A673 (cell line): ENCODE measurements at regions not wholly inside any gene's neighbourhood (a gene's known extent, or its start where the extent isn't known, plus 50 kb on each side); places are given as distances from the start of the nearest gene placed in this dataset.

Experiments
- EZH2 ChIP-seq: fragments of 200-600 bp; sonication (generic); IDR thresholded peaks from 2 replicates; pipeline ENCODE4 v1.6.1; 2017; ENCODE audit warnings: borderline replicate concordance, low read depth, mild to moderate bottlenecking, mixed read lengths, antibody characterized with exemption, low read length; ENCODE audit not compliant: poor library complexity, severe bottlenecking
- TF ChIP-seq, protein P1 (sequence below): fragments of 300-800, 200-600 bp; sonication (generic); conservative IDR thresholded peaks from 2 replicates; pipeline ENCODE4 v1.5.1; 2017; ENCODE audit warnings: low read depth, mild to moderate bottlenecking, antibody characterized with exemption, low read length, moderate library complexity, mixed read lengths

DNA sequence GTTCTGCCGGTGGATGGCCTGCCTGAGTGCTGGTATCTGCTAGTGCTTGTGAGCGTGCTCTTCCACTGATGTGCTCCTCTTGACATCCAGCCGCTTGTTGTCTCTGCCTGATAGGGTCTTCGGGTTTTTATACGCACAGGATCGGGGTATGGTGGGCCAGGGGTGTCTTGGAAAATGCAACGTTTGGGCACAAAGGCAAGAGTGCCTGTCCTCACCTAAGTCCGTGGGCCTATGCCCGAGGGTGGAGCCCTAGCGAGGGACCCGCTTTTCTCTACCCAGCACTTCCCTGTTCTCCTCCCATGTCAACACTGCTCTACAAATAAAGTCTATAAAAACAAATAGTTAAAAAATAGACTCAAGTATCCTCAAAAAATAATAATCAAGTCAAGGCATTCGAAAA, 1007.8 kb downstream of the PLA2G4A start:
- TF ChIP-seq, protein P1, sequence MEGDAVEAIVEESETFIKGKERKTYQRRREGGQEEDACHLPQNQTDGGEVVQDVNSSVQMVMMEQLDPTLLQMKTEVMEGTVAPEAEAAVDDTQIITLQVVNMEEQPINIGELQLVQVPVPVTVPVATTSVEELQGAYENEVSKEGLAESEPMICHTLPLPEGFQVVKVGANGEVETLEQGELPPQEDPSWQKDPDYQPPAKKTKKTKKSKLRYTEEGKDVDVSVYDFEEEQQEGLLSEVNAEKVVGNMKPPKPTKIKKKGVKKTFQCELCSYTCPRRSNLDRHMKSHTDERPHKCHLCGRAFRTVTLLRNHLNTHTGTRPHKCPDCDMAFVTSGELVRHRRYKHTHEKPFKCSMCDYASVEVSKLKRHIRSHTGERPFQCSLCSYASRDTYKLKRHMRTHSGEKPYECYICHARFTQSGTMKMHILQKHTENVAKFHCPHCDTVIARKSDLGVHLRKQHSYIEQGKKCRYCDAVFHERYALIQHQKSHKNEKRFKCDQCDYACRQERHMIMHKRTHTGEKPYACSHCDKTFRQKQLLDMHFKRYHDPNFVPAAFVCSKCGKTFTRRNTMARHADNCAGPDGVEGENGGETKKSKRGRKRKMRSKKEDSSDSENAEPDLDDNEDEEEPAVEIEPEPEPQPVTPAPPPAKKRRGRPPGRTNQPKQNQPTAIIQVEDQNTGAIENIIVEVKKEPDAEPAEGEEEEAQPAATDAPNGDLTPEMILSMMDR = no peak
- TF ChIP-seq EZH2 = no peak
